ENCODE measurements at regions not wholly inside any gene's neighbourhood (a gene's known extent, or its start where the extent isn't known, plus 50 kb on each side); places are given as distances from the start of the nearest gene placed in this dataset.

DNA sequence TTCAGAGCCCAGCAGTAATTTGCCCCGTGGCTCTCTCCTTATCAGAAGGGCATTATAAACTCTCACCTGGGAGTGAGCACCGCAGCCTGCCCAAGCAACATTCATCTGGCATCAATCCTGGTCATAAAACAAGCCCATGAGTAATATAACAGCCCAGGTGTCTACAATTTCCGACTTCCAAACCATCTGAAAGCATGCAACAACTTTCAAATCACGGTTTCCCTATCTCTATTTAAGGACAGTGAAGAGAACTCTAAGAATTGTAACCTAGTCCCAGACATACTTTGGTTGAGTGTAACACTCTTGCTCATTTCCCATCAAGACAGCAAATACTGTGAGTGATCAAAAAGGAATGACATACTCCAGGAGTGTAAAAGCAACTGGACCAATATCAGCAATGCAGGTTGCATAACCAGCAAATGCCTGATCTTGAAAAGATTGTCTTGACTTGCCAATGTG is 487.4 kb upstream of the SOX9 start:
- Mint-ChIP-seq H3K4me3 (no peak overlapping the region), H3K27ac (no peak overlapping the region), H3K9me3 (ENCODE audit: insufficient read depth) (peaks cover 9% of the 10 kb centered on the region), H3K27me3 (no peaks in the 10 kb centered on the region), H3K4me1 (no peaks in the 10 kb centered on the region)
- DNase-seq (no peak), ATAC-seq (ENCODE audit: low read depth) (no peak)
- H4K20me1 ChIP-seq (ENCODE audit: control insufficient read depth, insufficient read depth, low read length, poor library complexity, severe bottlenecking): no peaks in the 10 kb centered on the region
- ChIA-PET CTCF (no interaction called here), POLR2A (no interaction called here)
- H3K4me1 ChIP-seq (ENCODE audit: control insufficient read depth in 2 of 2, insufficient read depth in 2 of 2, low read length in 2 of 2): no peaks in the 10 kb centered on the region
- H3K27me3 ChIP-seq (replicated peaks in 1 of 4; ENCODE audit: control extremely low read depth in 1 of 4, control insufficient read depth in 3 of 4, insufficient read depth in 4 of 4, low read length in 3 of 4): no peaks in the 10 kb centered on the region
- no peak overlapping the region for H3K9ac ChIP-seq (ENCODE audit: low read length)
- H3K4me3 ChIP-seq (ENCODE audit: control extremely low read depth in 1 of 5, extremely low read depth in 1 of 5, insufficient read depth in 1 of 5, low read depth in 2 of 5, low read length in 4 of 5): no peak overlapping the region
- WGBS (ENCODE audit: insufficient coverage): 55% methylated on average over 2 of the region's 4 CpGs
- H3K79me2 ChIP-seq (ENCODE audit: control insufficient read depth, insufficient read depth, low read length): no peaks in the 10 kb centered on the region
- intact Hi-C loops (cut with micrococcal nuclease): no loop called here
- no peak overlapping the region for H2AFZ ChIP-seq (ENCODE audit: insufficient read depth, low read depth, low read length, poor library complexity, severe bottlenecking)
- no peak for TF ChIP-seq EZH2 (IDR thresholded peaks at IDR 0.05; ENCODE audit: borderline replicate concordance, insufficient read depth, low read depth, low read length, poor library complexity, severe bottlenecking)
- TF ChIP-seq, protein P1, sequence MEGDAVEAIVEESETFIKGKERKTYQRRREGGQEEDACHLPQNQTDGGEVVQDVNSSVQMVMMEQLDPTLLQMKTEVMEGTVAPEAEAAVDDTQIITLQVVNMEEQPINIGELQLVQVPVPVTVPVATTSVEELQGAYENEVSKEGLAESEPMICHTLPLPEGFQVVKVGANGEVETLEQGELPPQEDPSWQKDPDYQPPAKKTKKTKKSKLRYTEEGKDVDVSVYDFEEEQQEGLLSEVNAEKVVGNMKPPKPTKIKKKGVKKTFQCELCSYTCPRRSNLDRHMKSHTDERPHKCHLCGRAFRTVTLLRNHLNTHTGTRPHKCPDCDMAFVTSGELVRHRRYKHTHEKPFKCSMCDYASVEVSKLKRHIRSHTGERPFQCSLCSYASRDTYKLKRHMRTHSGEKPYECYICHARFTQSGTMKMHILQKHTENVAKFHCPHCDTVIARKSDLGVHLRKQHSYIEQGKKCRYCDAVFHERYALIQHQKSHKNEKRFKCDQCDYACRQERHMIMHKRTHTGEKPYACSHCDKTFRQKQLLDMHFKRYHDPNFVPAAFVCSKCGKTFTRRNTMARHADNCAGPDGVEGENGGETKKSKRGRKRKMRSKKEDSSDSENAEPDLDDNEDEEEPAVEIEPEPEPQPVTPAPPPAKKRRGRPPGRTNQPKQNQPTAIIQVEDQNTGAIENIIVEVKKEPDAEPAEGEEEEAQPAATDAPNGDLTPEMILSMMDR (IDR thresholded peaks at IDR 0.05): no peak
- no peak overlapping the region for H3K27ac ChIP-seq (ENCODE audit: low read length in 2 of 2)
- no peaks in the 10 kb centered on the region for H3K36me3 ChIP-seq (replicated peaks in 1 of 2; ENCODE audit: control extremely low read depth in 1 of 2, control insufficient read depth in 1 of 2, extremely low read depth in 1 of 2, insufficient read depth in 2 of 2, low read length in 1 of 2)
- no peaks in the 10 kb centered on the region for H3K9me3 ChIP-seq (ENCODE audit: control extremely low read depth in 1 of 3, control insufficient read depth in 2 of 3, insufficient read depth in 1 of 3, low read length in 2 of 3)
- H3K4me2 ChIP-seq (replicated peaks; ENCODE audit: low read depth, low read length, poor library complexity, severe bottlenecking): no peak overlapping the region

DNA sequence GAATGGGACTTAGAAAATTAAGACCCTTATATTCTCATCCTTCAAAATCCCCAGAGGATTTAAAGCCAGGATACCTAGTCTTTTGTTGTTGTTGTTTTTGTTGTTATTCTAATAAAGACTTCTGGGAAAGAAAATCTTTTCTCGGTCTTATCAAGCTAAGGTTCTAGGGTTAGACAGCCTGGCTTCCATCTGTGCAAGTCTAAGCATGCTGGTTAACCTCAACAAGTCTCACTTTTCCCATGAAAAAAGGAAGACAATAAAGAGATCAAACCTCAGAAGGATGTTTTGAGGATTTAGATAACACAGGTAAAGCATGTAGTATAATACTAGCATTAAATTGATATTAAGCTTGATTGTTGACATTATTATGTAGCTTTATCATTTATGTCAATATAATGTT is 486.4 kb upstream of the SOX9 start:
- no peaks in the 10 kb centered on the region for H4K20me1 ChIP-seq (ENCODE audit: control insufficient read depth, insufficient read depth, low read length, poor library complexity, severe bottlenecking)
- H3K79me2 ChIP-seq (ENCODE audit: control insufficient read depth, insufficient read depth, low read length): no peaks in the 10 kb centered on the region
- ATAC-seq (ENCODE audit: low read depth) (no peak), DNase-seq (no peak)
- Mint-ChIP-seq H3K4me1 (no peaks in the 10 kb centered on the region), H3K4me3 (no peak overlapping the region), H3K27ac (no peak overlapping the region), H3K27me3 (no peaks in the 10 kb centered on the region), H3K9me3 (ENCODE audit: insufficient read depth) (peaks cover 9% of the 10 kb centered on the region)
- POLR2A ChIA-PET: no interaction called here
- no peak for TF ChIP-seq EZH2 (IDR thresholded peaks at IDR 0.05; ENCODE audit: borderline replicate concordance, insufficient read depth, low read depth, low read length, poor library complexity, severe bottlenecking)
- TF ChIP-seq, protein P1 (IDR thresholded peaks at IDR 0.05): no peak
- no peaks in the 10 kb centered on the region for H3K9me3 ChIP-seq (ENCODE audit: control extremely low read depth in 1 of 3, control insufficient read depth in 2 of 3, insufficient read depth in 1 of 3, low read length in 2 of 3)
- intact Hi-C loops (cut with micrococcal nuclease): no loop called here
- no CpG with 5 or more reads among the region's 1 CpG for WGBS (ENCODE audit: insufficient coverage)
- no peaks in the 10 kb centered on the region for H3K36me3 ChIP-seq (replicated peaks in 1 of 2; ENCODE audit: control extremely low read depth in 1 of 2, control insufficient read depth in 1 of 2, extremely low read depth in 1 of 2, insufficient read depth in 2 of 2, low read length in 1 of 2)
- H2AFZ ChIP-seq (ENCODE audit: insufficient read depth, low read depth, low read length, poor library complexity, severe bottlenecking): no peak overlapping the region
- H3K27me3 ChIP-seq (replicated peaks in 1 of 4; ENCODE audit: control extremely low read depth in 1 of 4, control insufficient read depth in 3 of 4, insufficient read depth in 4 of 4, low read length in 3 of 4): no peaks in the 10 kb centered on the region
- H3K4me3 ChIP-seq (ENCODE audit: control extremely low read depth in 1 of 5, extremely low read depth in 1 of 5, insufficient read depth in 1 of 5, low read depth in 2 of 5, low read length in 4 of 5): no peak overlapping the region
- CTCF ChIA-PET: no interaction called here
- H3K4me2 ChIP-seq (replicated peaks; ENCODE audit: low read depth, low read length, poor library complexity, severe bottlenecking): no peak overlapping the region
- no peak overlapping the region for H3K9ac ChIP-seq (ENCODE audit: low read length)
- no peaks in the 10 kb centered on the region for H3K4me1 ChIP-seq (ENCODE audit: control insufficient read depth in 2 of 2, insufficient read depth in 2 of 2, low read length in 2 of 2)
- no peak overlapping the region for H3K27ac ChIP-seq (ENCODE audit: low read length in 2 of 2)

All from B cell (primary cell).